Natural killer cell (primary cell): ENCODE measurements at regions not wholly inside any gene's neighbourhood (a gene's known extent, or its start where the extent isn't known, plus 50 kb on each side); places are given as distances from the start of the nearest gene placed in this dataset.

Source experiments
- ATAC-seq, 3 donors: fragments of 150-1000 bp in 2 of 3; fragments of 200-7000 bp in 1 of 3; cut with Tn5 transposase; 1 replicate in 1 of 3; 2 replicates in 2 of 3; pipeline ENCODE4 v1.10.0; 2021; ENCODE audit warnings: mild to moderate bottlenecking in 2 of 3, moderate library complexity in 2 of 3
- DNase-seq, 2 donors: peaks; one replicate each; pipeline versions ENCODE4 v3.0.0 to v3.0.0-alpha.2; 2013 to 2021; ENCODE audit warnings: mixed read lengths in 1 of 2
- H3K27ac ChIP-seq: one replicate; pipeline ENCODE4 v1.5.1; 2013; ENCODE audit warnings: mild to moderate bottlenecking, low read length
- H3K27me3 ChIP-seq: one replicate; pipeline ENCODE4 v1.6.1; 2013; ENCODE audit warnings: low read length; ENCODE audit not compliant: control insufficient read depth, insufficient read depth
- H3K36me3 ChIP-seq: one replicate; pipeline ENCODE4 v1.6.1; 2013; ENCODE audit warnings: low read length; ENCODE audit not compliant: control insufficient read depth, insufficient read depth
- H3K4me1 ChIP-seq: one replicate; pipeline ENCODE4 v1.6.1; 2013; ENCODE audit warnings: low read length; ENCODE audit not compliant: control insufficient read depth, insufficient read depth
- H3K4me3 ChIP-seq: one replicate; pipeline ENCODE4 v1.5.1; 2013; ENCODE audit warnings: low read length
- H3K9me3 ChIP-seq: one replicate; pipeline ENCODE4 v1.6.1; 2013; ENCODE audit warnings: low read length; ENCODE audit not compliant: control insufficient read depth, insufficient read depth
- H3K27ac Mint-ChIP-seq, 2 donors: one replicate each; pipeline ENCODE4 v1.8.0; 2022; ENCODE audit warnings: mild to moderate bottlenecking in 2 of 2, mixed read lengths in 2 of 2, moderate library complexity in 1 of 2
- H3K27me3 Mint-ChIP-seq, 2 donors: one replicate each; pipeline ENCODE4 v1.8.0; 2022; ENCODE audit warnings: low read depth in 2 of 2, mixed read lengths in 2 of 2
- H3K36me3 Mint-ChIP-seq: one replicate; pipeline ENCODE4 v1.8.0; 2022; ENCODE audit warnings: mixed read lengths
- H3K4me1 Mint-ChIP-seq, 2 donors: one replicate each; pipeline ENCODE4 v1.8.0; 2022; ENCODE audit warnings: mixed read lengths in 2 of 2
- H3K4me3 Mint-ChIP-seq: one replicate; pipeline ENCODE4 v1.8.0; 2022; ENCODE audit warnings: mild to moderate bottlenecking, moderate library complexity, mixed read lengths
- H3K9me3 Mint-ChIP-seq, 2 donors: one replicate each; pipeline ENCODE4 v1.8.0; 2022; ENCODE audit warnings: mixed read lengths in 2 of 2
- CTCF ChIP-seq: fragments of 200-600 bp; IDR thresholded peaks from one replicate; pipeline ENCODE4 v1.8.0; 2022; ENCODE audit warnings: antibody characterized with exemption
- WGBS: methylation state at CpG from one replicate; pipeline ENCODE4 v1.1.7; 2013; ENCODE audit warnings: missing lambda C conversion rate; ENCODE audit not compliant: insufficient coverage; 5-methylcytosine and 5-hydroxymethylcytosine counted together
- intact Hi-C: fragments of 100-400 bp; cut with micrococcal nuclease; formaldehyde crosslinking; loops from one replicate; pipeline ENCODE4 v1.14.2; 2022

GRCh38 chr11:38100836-38101462 is 1502.9 kb upstream of the RAG2 start:
- Mint-ChIP-seq H3K36me3 (no peaks in the 10 kb centered on the region), H3K27me3 (no peaks in the 10 kb centered on the region), H3K9me3 (peaks cover 0 to 2% of the 10 kb centered on the region in 2 donors), H3K4me1 (no peaks in the 10 kb centered on the region), H3K4me3 (no peak overlapping the region), H3K27ac (no peak overlapping the region)
- ATAC-seq (no peak), DNase-seq (no peak)
- Histone ChIP-seq H3K27me3 (no peaks in the 10 kb centered on the region), H3K36me3 (no peaks in the 10 kb centered on the region), H3K4me1 (no peaks in the 10 kb centered on the region), H3K27ac (no peak overlapping the region), H3K9me3 (no peaks in the 10 kb centered on the region), H3K4me3 (no peak overlapping the region)
- TF ChIP-seq CTCF = no peak
- intact Hi-C loops = no loop called here
- WGBS = 88% methylated on average over 4 of the region's 4 CpGs

- no peak for DNase-seq
- ATAC-seq = no peak
- intact Hi-C loops = no loop called here
- no peaks in the 10 kb centered on the region for H3K4me1 ChIP-seq
- H3K27ac Mint-ChIP-seq = no peak overlapping the region
- H3K36me3 ChIP-seq = no peaks in the 10 kb centered on the region
- no peaks in the 10 kb centered on the region for H3K27me3 ChIP-seq
- peaks cover 2% of the 10 kb centered on the region for H3K36me3 Mint-ChIP-seq
- no peaks in the 10 kb centered on the region for H3K9me3 ChIP-seq
- no peaks in the 10 kb centered on the region for H3K27me3 Mint-ChIP-seq
- H3K9me3 Mint-ChIP-seq = peaks cover 3 to 4% of the 10 kb centered on the region in 2 donors
- 100% methylated on average over 1 of the region's 2 CpGs for WGBS
- no peak overlapping the region for H3K4me3 ChIP-seq
- no peak overlapping the region for H3K4me3 Mint-ChIP-seq
- H3K27ac ChIP-seq = no peak overlapping the region
- no peaks in the 10 kb centered on the region for H3K4me1 Mint-ChIP-seq
- no peak for TF ChIP-seq CTCF
These were observed 1497.2 kb upstream of the RAG2 start for GRCh38 chr11:38095268-38095667.

GRCh38 chr11:38089726-38090125 is 1491.7 kb upstream of the RAG2 start:
- intact Hi-C loops = no loop called here
- Mint-ChIP-seq H3K27ac (no peak overlapping the region), H3K4me3 (no peak overlapping the region), H3K36me3 (peaks cover 12% of the 10 kb centered on the region), H3K9me3 (peaks cover 2 to 6% of the 10 kb centered on the region in 2 donors), H3K27me3 (no peaks in the 10 kb centered on the region), H3K4me1 (no peaks in the 10 kb centered on the region)
- no peaks in the 10 kb centered on the region for H3K9me3 ChIP-seq
- TF ChIP-seq CTCF = no peak
- DNase-seq = no peak
- WGBS = 93% methylated on average over 7 of the region's 7 CpGs
- H3K36me3 ChIP-seq = no peaks in the 10 kb centered on the region
- H3K27me3 ChIP-seq = no peaks in the 10 kb centered on the region
- no peaks in the 10 kb centered on the region for H3K4me1 ChIP-seq
- ATAC-seq = no peak
- H3K27ac ChIP-seq = no peak overlapping the region
- no peak overlapping the region for H3K4me3 ChIP-seq

GRCh38 chr11:38060920-38061319 is 1462.9 kb upstream of the RAG2 start:
- Histone ChIP-seq H3K4me1 (no peaks in the 10 kb centered on the region), H3K27me3 (no peaks in the 10 kb centered on the region), H3K9me3 (no peaks in the 10 kb centered on the region), H3K36me3 (no peaks in the 10 kb centered on the region), H3K27ac (no peak overlapping the region), H3K4me3 (no peak overlapping the region)
- Mint-ChIP-seq H3K36me3 (no peaks in the 10 kb centered on the region), H3K9me3 (peaks cover 3% of the 10 kb centered on the region in 2 donors), H3K27ac (no peak overlapping the region), H3K27me3 (no peaks in the 10 kb centered on the region), H3K4me1 (peaks cover 4 to 6% of the 10 kb centered on the region in 2 donors), H3K4me3 (no peak overlapping the region)
- TF ChIP-seq CTCF = no peak
- DNase-seq (no peak), ATAC-seq (no peak)
- 28% methylated on average over 2 of the region's 3 CpGs for WGBS
- intact Hi-C loops = no loop called here
